ENCODE measurements at regions not wholly inside any gene's neighbourhood (a gene's known extent, or its start where the extent isn't known, plus 50 kb on each side); places are given as distances from the start of the nearest gene placed in this dataset.

DNA sequence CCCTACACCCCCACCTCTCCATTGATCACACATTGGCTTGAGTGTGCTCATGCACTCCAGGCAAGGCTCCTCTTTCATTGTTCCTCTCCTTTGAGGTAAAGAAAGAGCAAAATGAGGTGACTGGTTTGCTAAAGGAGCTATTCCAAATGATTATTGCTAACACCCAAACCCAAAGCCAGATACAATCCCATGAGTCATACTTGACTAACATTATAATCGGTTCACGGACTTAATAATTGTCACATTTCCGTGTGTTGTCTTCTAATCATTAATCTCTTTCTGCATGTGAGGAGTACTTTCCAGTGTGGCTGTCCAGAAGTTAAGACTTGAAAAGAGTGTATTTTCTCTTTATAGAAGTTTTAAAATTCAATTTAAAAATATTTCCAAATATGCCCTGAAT, 174.3 kb upstream of the SFRP2 start:
- DNase-seq, result no peak
- TF ChIP-seq EP300 (IDR thresholded peaks at IDR 0.05), result no peak
- TF ChIP-seq, protein P1, sequence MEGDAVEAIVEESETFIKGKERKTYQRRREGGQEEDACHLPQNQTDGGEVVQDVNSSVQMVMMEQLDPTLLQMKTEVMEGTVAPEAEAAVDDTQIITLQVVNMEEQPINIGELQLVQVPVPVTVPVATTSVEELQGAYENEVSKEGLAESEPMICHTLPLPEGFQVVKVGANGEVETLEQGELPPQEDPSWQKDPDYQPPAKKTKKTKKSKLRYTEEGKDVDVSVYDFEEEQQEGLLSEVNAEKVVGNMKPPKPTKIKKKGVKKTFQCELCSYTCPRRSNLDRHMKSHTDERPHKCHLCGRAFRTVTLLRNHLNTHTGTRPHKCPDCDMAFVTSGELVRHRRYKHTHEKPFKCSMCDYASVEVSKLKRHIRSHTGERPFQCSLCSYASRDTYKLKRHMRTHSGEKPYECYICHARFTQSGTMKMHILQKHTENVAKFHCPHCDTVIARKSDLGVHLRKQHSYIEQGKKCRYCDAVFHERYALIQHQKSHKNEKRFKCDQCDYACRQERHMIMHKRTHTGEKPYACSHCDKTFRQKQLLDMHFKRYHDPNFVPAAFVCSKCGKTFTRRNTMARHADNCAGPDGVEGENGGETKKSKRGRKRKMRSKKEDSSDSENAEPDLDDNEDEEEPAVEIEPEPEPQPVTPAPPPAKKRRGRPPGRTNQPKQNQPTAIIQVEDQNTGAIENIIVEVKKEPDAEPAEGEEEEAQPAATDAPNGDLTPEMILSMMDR (IDR thresholded peaks at IDR 0.05), result no peak
- no peak for TF ChIP-seq POLR2A (IDR thresholded peaks at IDR 0.05)
- H3K27me3 ChIP-seq, result no peaks in the 10 kb centered on the region
- intact Hi-C loops (cut with DNase I), result no loop called here
- no peaks in the 10 kb centered on the region for H3K9me3 ChIP-seq
- no peaks in the 10 kb centered on the region for H3K4me1 ChIP-seq (ENCODE audit: insufficient read depth)
- no peaks in the 10 kb centered on the region for H3K36me3 ChIP-seq
- H3K4me3 ChIP-seq, result no peak overlapping the region
- no peak overlapping the region for H3K27ac ChIP-seq
- 74 to 80% (median 78%) methylated on average over 3 of the region's 3 CpGs for WGBS, 3 donors

DNA sequence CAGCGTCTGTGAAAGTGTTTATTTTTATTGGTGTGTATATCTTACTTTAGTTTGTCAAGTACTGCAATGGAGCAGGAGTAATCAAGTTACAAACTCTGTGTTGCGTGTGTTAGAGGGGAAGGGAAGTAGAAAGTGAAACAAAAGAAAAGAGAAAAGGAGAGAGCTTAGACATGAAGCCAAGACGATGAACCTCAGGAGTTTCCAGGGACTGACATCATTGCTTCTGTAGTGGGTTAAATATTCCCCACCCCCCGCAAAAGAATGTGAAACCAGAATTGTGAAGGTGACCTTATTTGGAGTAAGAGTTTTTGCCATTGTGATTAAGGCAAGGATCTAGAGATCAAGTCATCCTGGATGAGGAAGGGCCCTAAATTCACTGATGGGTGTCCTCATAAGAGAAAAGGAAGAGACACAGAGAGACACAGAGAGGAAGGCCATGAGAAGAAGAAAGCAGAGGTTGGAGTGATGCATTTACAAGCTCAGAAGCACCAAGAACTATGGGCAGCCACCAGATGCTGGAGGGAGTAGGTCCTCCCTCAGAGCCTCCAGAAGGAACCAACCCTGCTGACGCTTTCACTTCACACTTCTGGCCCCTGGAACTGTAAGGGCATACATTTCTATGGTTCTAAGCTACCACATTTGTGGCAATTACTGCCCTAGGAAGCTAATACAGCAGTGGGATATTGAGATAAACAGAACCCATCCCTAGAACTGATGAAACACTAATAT, 173.6 kb upstream of the SFRP2 start:
- no peaks in the 10 kb centered on the region for H3K9me3 ChIP-seq
- H3K27ac ChIP-seq, result no peak overlapping the region
- WGBS, 3 donors, result 73 to 81% (median 78%) methylated on average over 5 of the region's 5 CpGs
- TF ChIP-seq, protein P1 (IDR thresholded peaks at IDR 0.05), result no peak
- TF ChIP-seq EP300 (IDR thresholded peaks at IDR 0.05) (no peak), POLR2A (IDR thresholded peaks at IDR 0.05) (no peak)
- no peak overlapping the region for H3K4me3 ChIP-seq
- H3K4me1 ChIP-seq (ENCODE audit: insufficient read depth), result no peaks in the 10 kb centered on the region
- no peaks in the 10 kb centered on the region for H3K27me3 ChIP-seq
- intact Hi-C loops (cut with DNase I), result no loop called here
- no peak for DNase-seq
- no peaks in the 10 kb centered on the region for H3K36me3 ChIP-seq

DNA sequence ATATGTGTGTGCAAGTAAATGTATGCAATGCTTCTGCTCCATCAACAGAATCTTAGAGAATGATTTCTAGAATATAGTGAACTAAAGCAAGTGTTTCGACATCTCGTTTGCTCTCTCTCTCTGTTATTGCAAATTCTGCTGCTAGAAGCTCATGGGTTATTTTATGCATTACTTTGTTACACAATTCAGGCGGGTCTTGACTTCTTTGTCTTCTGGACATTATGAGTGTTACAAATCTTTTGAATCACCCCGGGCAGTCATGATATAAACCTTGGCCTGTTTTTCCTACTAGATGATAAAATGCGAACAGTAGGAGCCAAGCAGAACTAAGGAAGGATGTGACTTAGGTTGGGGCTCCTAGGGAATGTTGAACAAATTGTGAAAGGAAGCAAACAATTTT, 166.4 kb upstream of the SFRP2 start:
- no peaks in the 10 kb centered on the region for H3K4me1 ChIP-seq (ENCODE audit: insufficient read depth)
- intact Hi-C loops (cut with DNase I), result no loop called here
- H3K27me3 ChIP-seq, result no peaks in the 10 kb centered on the region
- no peak overlapping the region for H3K4me3 ChIP-seq
- WGBS, 3 donors, result 84 to 91% (median 86%) methylated on average over 5 of the region's 5 CpGs
- no peaks in the 10 kb centered on the region for H3K9me3 ChIP-seq
- no peak overlapping the region for H3K27ac ChIP-seq
- H3K36me3 ChIP-seq, result no peaks in the 10 kb centered on the region
- DNase-seq, result no peak
- no peak for TF ChIP-seq POLR2A (IDR thresholded peaks at IDR 0.05)
- TF ChIP-seq, protein P1 (IDR thresholded peaks at IDR 0.05), result no peak
- no peak for TF ChIP-seq EP300 (IDR thresholded peaks at IDR 0.05)

DNA sequence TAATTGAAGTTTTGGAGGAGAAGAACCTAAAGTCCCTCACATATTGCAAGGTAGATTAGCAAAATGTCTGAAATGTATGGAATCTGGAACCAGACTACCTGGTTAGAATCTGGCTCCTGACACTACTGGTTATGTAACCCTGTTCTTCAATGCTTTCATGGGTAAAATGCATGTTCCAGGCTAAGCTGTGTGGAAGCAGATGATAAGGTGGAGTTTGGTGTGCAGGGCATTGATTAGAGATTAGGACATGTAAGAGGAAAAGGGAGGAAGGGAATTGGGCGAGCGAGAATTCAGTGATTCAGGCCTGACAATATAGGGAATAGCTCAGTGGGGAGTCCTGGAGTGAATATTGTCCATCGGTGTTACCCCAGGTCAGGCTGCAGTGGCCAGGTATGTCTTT, 165.8 kb upstream of the SFRP2 start:
- H3K36me3 ChIP-seq, result no peaks in the 10 kb centered on the region
- H3K27ac ChIP-seq, result no peak overlapping the region
- H3K9me3 ChIP-seq, result no peaks in the 10 kb centered on the region
- H3K27me3 ChIP-seq, result no peaks in the 10 kb centered on the region
- no peak overlapping the region for H3K4me3 ChIP-seq
- DNase-seq, result no peak
- intact Hi-C loops (cut with DNase I), result no loop called here
- TF ChIP-seq EP300 (IDR thresholded peaks at IDR 0.05) (no peak), POLR2A (IDR thresholded peaks at IDR 0.05) (no peak)
- TF ChIP-seq, protein P1 (IDR thresholded peaks at IDR 0.05), result no peak
- H3K4me1 ChIP-seq (ENCODE audit: insufficient read depth), result no peaks in the 10 kb centered on the region
- WGBS, 3 donors, result 90 to 96% (median 90%) methylated on average over 3 of the region's 3 CpGs

All from ovary (tissue), 7 donors.